ENCODE measurements at regions not wholly inside any gene's neighbourhood (a gene's known extent, or its start where the extent isn't known, plus 50 kb on each side); places are given as distances from the start of the nearest gene placed in this dataset.
"Not testable (repeated sequence)": the region's sequence is repeated elsewhere in the genome, so short reads cannot be mapped to it uniquely, and the experiment has no call there.

GRCh38 chr9:42358626-42359247, 175.3 kb downstream of the SPATA31A6 start:
- DNase-seq (ENCODE audit: extremely low read depth, low read depth); H3K4me3 ChIP-seq (replicated peaks; ENCODE audit: low read depth, low read length): not testable (repeated sequence)

- not testable (repeated sequence) for DNase-seq (ENCODE audit: extremely low read depth, low read depth); H3K4me3 ChIP-seq (replicated peaks; ENCODE audit: low read depth, low read length)
Measured at GRCh38 chr9:42364410-42365243, 181.2 kb downstream of the SPATA31A6 start.

GRCh38 chr9:42365244-42365945, 181.9 kb downstream of the SPATA31A6 start:
- H3K4me3 ChIP-seq (replicated peaks; ENCODE audit: low read depth, low read length); DNase-seq (ENCODE audit: extremely low read depth, low read depth): not testable (repeated sequence)

GRCh38 chr9:42368279-42368881, 184.9 kb downstream of the SPATA31A6 start:
- H3K4me3 ChIP-seq (replicated peaks; ENCODE audit: low read depth, low read length); DNase-seq (ENCODE audit: extremely low read depth, low read depth): not testable (repeated sequence)

- DNase-seq (ENCODE audit: extremely low read depth, low read depth); H3K4me3 ChIP-seq (replicated peaks; ENCODE audit: low read depth, low read length): not testable (repeated sequence)
Measured at GRCh38 chr9:42370172-42370571, 186.7 kb downstream of the SPATA31A6 start.

- DNase-seq (ENCODE audit: extremely low read depth, low read depth) = not testable (repeated sequence)
Measured at GRCh38 chr9:42371417-42371816, 188.0 kb downstream of the SPATA31A6 start.

GRCh38 chr9:42377530-42378417, 194.3 kb downstream of the SPATA31A6 start:
- DNase-seq (ENCODE audit: extremely low read depth, low read depth) = not testable (repeated sequence)

More at GRCh38 chr9:42371417-42371816, 188.0 kb downstream of the SPATA31A6 start:
- not testable (repeated sequence) for H3K4me3 ChIP-seq (replicated peaks; ENCODE audit: low read depth, low read length)

GRCh38 chr9:42378418-42378815, 195.0 kb downstream of the SPATA31A6 start:
- H3K4me3 ChIP-seq (replicated peaks; ENCODE audit: low read depth, low read length) = no peak overlapping the region
- no peak for DNase-seq (ENCODE audit: extremely low read depth, low read depth)
- no peak for TF ChIP-seq CTCF (IDR thresholded peaks at IDR 0.05; ENCODE audit: low read depth, low read length, missing control alignments)

More at GRCh38 chr9:42377530-42378417, 194.3 kb downstream of the SPATA31A6 start:
- H3K4me3 ChIP-seq (replicated peaks; ENCODE audit: low read depth, low read length) = not testable (repeated sequence)

- H3K4me3 ChIP-seq (replicated peaks; ENCODE audit: low read depth, low read length); DNase-seq (ENCODE audit: extremely low read depth, low read depth): not testable (repeated sequence)
Measured at GRCh38 chr9:42379602-42380001, 196.1 kb downstream of the SPATA31A6 start.

- H3K4me3 ChIP-seq (replicated peaks; ENCODE audit: low read depth, low read length); DNase-seq (ENCODE audit: extremely low read depth, low read depth): not testable (repeated sequence)
Measured at GRCh38 chr9:42384585-42384984, 201.1 kb downstream of the SPATA31A6 start.

- not testable (repeated sequence) for DNase-seq (ENCODE audit: extremely low read depth, low read depth)
Measured at GRCh38 chr9:42385574-42386120, 202.2 kb downstream of the SPATA31A6 start.

More at GRCh38 chr9:42385574-42386120, 202.2 kb downstream of the SPATA31A6 start:
- not testable (repeated sequence) for H3K4me3 ChIP-seq (replicated peaks; ENCODE audit: low read depth, low read length)

Measured in HFF-Myc (cell line).